ENCODE measurements at regions not wholly inside any gene's neighbourhood (a gene's known extent, or its start where the extent isn't known, plus 50 kb on each side); places are given as distances from the start of the nearest gene placed in this dataset.

DNA sequence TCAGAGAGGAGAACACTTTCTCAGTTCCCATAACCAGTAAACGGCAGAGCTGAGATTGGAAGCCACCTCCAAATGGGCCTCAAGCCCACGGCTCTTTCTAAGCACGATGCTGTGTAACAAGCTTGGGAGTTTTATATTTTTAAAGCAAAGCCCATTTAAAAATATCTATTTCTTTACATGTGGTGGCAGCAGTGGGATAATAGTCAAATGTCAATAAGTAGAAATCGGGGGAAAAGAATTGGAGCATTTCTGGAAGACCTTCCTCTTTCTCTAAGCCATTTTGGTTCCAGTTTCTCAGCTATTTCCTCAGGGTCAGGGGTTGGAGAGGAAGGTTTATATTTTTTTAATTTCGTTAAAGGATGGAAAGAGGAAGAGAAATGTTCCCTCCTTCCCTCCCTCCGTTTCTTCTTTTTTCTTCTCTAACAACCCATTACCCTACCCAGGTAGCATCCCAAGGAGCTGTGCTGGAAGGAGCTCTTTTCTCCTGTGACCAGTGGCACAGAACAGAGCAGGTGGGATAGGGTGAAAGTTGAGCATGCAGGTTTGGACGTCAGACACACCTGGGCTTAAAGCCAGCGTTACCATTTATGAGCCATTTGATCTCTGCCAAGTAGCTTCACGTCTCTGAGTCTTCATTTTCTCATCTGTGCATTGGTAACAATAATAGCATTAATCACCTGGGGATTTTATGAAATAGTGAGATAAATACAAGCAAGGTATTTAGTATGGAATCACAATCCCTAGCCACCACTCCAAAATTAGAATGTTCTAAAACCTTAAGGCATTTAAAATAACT, 515.7 kb downstream of the RPS24 start:
- peaks cover 11% of the 10 kb centered on the region for H3K27me3 ChIP-seq (ENCODE audit: control insufficient read depth, insufficient read depth, low read length)
- no peak overlapping the region for H3K9ac ChIP-seq (ENCODE audit: insufficient read depth, low read length)
- H3K4me1 ChIP-seq (ENCODE audit: control insufficient read depth, extremely low read depth, insufficient read depth, low read length): peaks cover 9% of the 10 kb centered on the region
- no peaks in the 10 kb centered on the region for H3K36me3 ChIP-seq (ENCODE audit: control insufficient read depth, insufficient read depth, low read length)
- TF ChIP-seq EZH2 (IDR thresholded peaks at IDR 0.05; ENCODE audit: low read length, missing control alignments): no peak
- TF ChIP-seq, protein P1, sequence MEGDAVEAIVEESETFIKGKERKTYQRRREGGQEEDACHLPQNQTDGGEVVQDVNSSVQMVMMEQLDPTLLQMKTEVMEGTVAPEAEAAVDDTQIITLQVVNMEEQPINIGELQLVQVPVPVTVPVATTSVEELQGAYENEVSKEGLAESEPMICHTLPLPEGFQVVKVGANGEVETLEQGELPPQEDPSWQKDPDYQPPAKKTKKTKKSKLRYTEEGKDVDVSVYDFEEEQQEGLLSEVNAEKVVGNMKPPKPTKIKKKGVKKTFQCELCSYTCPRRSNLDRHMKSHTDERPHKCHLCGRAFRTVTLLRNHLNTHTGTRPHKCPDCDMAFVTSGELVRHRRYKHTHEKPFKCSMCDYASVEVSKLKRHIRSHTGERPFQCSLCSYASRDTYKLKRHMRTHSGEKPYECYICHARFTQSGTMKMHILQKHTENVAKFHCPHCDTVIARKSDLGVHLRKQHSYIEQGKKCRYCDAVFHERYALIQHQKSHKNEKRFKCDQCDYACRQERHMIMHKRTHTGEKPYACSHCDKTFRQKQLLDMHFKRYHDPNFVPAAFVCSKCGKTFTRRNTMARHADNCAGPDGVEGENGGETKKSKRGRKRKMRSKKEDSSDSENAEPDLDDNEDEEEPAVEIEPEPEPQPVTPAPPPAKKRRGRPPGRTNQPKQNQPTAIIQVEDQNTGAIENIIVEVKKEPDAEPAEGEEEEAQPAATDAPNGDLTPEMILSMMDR (conservative IDR thresholded peaks at IDR 0.05 in 1 of 2, IDR thresholded peaks at IDR 0.05 in 1 of 2; ENCODE audit: low read depth in 1 of 2, low read length in 2 of 2): no peak
- DNase-seq (ENCODE audit: low read depth in 2 of 2): peak in 1 of 2 donors; percentile 20
- H4K20me1 ChIP-seq (ENCODE audit: control insufficient read depth, extremely low read depth, insufficient read depth, low read length): no peaks in the 10 kb centered on the region
- H3K4me2 ChIP-seq (ENCODE audit: extremely low read depth, insufficient read depth, low read length): no peak overlapping the region
- H3K4me3 ChIP-seq (replicated peaks in 1 of 4; ENCODE audit: control extremely low read depth in 1 of 4, insufficient read depth in 1 of 4, low read depth in 3 of 4, low read length in 4 of 4): no peak overlapping the region
- H3K79me2 ChIP-seq (ENCODE audit: control insufficient read depth, insufficient read depth, low read length): no peaks in the 10 kb centered on the region
- H3K27ac ChIP-seq (ENCODE audit: insufficient read depth, low read length): no peak overlapping the region
- no peak overlapping the region for H2AFZ ChIP-seq (ENCODE audit: low read length)
- H3K9me3 ChIP-seq (ENCODE audit: control insufficient read depth, insufficient read depth, low read depth, low read length): no peaks in the 10 kb centered on the region

DNA sequence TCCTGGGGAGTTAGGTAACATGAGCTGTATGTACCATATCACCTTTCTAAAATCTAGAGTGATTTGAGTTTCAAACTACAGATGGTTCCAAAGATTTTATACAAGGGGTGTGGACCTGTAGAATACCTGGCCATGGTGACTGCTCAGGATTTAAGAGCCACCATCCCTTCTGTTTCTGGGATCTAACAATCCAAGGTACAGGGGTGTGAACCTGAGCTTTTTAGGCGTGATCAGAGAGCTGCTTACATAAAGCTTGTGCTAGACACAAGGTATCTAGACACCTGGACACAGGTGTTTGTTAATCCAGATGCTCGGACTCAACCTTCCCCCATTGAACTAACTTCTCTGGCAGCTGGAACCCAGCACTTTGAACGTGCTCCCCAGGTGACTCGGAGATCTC, 516.4 kb downstream of the RPS24 start:
- Histone ChIP-seq H3K36me3 (ENCODE audit: control insufficient read depth, insufficient read depth, low read length) (no peaks in the 10 kb centered on the region), H3K27me3 (ENCODE audit: control insufficient read depth, insufficient read depth, low read length) (peaks cover 11% of the 10 kb centered on the region), H4K20me1 (ENCODE audit: control insufficient read depth, extremely low read depth, insufficient read depth, low read length) (no peaks in the 10 kb centered on the region), H3K4me1 (ENCODE audit: control insufficient read depth, extremely low read depth, insufficient read depth, low read length) (peaks cover 6% of the 10 kb centered on the region), H3K4me3 (replicated peaks in 1 of 4; ENCODE audit: control extremely low read depth in 1 of 4, insufficient read depth in 1 of 4, low read depth in 3 of 4, low read length in 4 of 4) (no peak overlapping the region), H3K27ac (ENCODE audit: insufficient read depth, low read length) (no peak overlapping the region), H3K9ac (ENCODE audit: insufficient read depth, low read length) (no peak overlapping the region), H2AFZ (ENCODE audit: low read length) (no peak overlapping the region), H3K4me2 (ENCODE audit: extremely low read depth, insufficient read depth, low read length) (no peak overlapping the region), H3K79me2 (ENCODE audit: control insufficient read depth, insufficient read depth, low read length) (no peaks in the 10 kb centered on the region), H3K9me3 (ENCODE audit: control insufficient read depth, insufficient read depth, low read depth, low read length) (no peaks in the 10 kb centered on the region)
- DNase-seq (ENCODE audit: low read depth in 2 of 2): no peak
- no peak for TF ChIP-seq EZH2 (IDR thresholded peaks at IDR 0.05; ENCODE audit: low read length, missing control alignments)
- TF ChIP-seq, protein P1 (conservative IDR thresholded peaks at IDR 0.05 in 1 of 2, IDR thresholded peaks at IDR 0.05 in 1 of 2; ENCODE audit: low read depth in 1 of 2, low read length in 2 of 2): no peak

DNA sequence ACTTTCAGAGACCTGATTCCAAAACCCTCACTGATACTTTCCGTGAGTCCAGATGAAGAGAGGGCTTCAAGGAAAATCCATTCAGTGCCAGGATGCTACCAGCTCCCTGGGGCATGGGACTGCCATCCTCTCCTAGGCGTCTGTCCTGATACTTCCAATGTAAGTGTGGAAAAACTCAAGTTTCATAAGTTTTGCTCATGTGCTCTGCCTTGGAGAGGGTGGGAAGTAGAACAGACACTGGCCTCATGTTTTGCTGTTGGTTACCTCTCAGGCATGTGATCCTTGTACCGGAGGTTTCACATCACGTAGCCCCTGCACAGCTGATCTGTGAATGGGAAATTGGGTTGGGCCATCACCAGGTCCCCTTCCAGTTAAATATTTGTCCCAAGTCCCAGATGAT, 517.1 kb downstream of the RPS24 start:
- Histone ChIP-seq H3K9me3 (ENCODE audit: control insufficient read depth, insufficient read depth, low read depth, low read length) (no peaks in the 10 kb centered on the region), H3K9ac (ENCODE audit: insufficient read depth, low read length) (no peak overlapping the region), H3K4me3 (replicated peaks in 1 of 4; ENCODE audit: control extremely low read depth in 1 of 4, insufficient read depth in 1 of 4, low read depth in 3 of 4, low read length in 4 of 4) (no peak overlapping the region), H3K27me3 (ENCODE audit: control insufficient read depth, insufficient read depth, low read length) (peaks cover 11% of the 10 kb centered on the region), H3K36me3 (ENCODE audit: control insufficient read depth, insufficient read depth, low read length) (no peaks in the 10 kb centered on the region), H2AFZ (ENCODE audit: low read length) (no peak overlapping the region), H3K4me2 (ENCODE audit: extremely low read depth, insufficient read depth, low read length) (no peak overlapping the region), H3K79me2 (ENCODE audit: control insufficient read depth, insufficient read depth, low read length) (no peaks in the 10 kb centered on the region), H3K4me1 (ENCODE audit: control insufficient read depth, extremely low read depth, insufficient read depth, low read length) (peaks cover 6% of the 10 kb centered on the region), H3K27ac (ENCODE audit: insufficient read depth, low read length) (no peak overlapping the region), H4K20me1 (ENCODE audit: control insufficient read depth, extremely low read depth, insufficient read depth, low read length) (no peaks in the 10 kb centered on the region)
- no peak for DNase-seq (ENCODE audit: low read depth in 2 of 2)
- TF ChIP-seq, protein P1 (conservative IDR thresholded peaks at IDR 0.05 in 1 of 2, IDR thresholded peaks at IDR 0.05 in 1 of 2; ENCODE audit: low read depth in 1 of 2, low read length in 2 of 2): no peak
- TF ChIP-seq EZH2 (IDR thresholded peaks at IDR 0.05; ENCODE audit: low read length, missing control alignments): no peak
